A549 (cell line): ENCODE measurements at regions not wholly inside any gene's neighbourhood (a gene's known extent, or its start where the extent isn't known, plus 50 kb on each side); places are given as distances from the start of the nearest gene placed in this dataset.

Experiments used
- BHLHE40 ChIP-seq: IDR thresholded peaks from 2 replicates; pipeline ENCODE4 v1.6.1; 2012; ENCODE audit warnings: low read depth, low read length, inconsistent platforms
- CEBPB ChIP-seq, 2 experiments: fragments of >200 bp in 1 of 2; sonication (Bioruptor Twin) in 1 of 2; formaldehyde crosslinking in 1 of 2; IDR thresholded peaks; 2 replicates each; pipeline ENCODE4 v1.6.1; 2012 to 2016
- CTCF ChIP-seq: fragments of >200 bp; sonication (Bioruptor Twin); formaldehyde crosslinking; IDR thresholded peaks from 3 replicates; pipeline ENCODE4 v1.5.1; 2016
- MAX ChIP-seq: IDR thresholded peaks from 2 replicates; pipeline ENCODE4 v1.6.1; 2012
- MYC ChIP-seq: IDR thresholded peaks from 2 replicates; pipeline ENCODE4 v1.6.1; 2012; ENCODE audit warnings: mild to moderate bottlenecking, inconsistent platforms, low read length, improper control_type of control experiment, borderline replicate concordance
- POLR2A ChIP-seq: IDR thresholded peaks from 2 replicates; pipeline ENCODE4 v1.6.1; 2012; ENCODE audit warnings: mild to moderate bottlenecking, low read length

- TF ChIP-seq MAX (no peak), CEBPB (IDR thresholded peaks at IDR 0.05) (no peak), POLR2A (no peak), CTCF (no peak), BHLHE40 (no peak), MYC (no peak)
These were observed 550.9 kb downstream of the USP25 start for GRCh38 chr21:16280686-16281091.
